ENCODE measurements at regions not wholly inside any gene's neighbourhood (a gene's known extent, or its start where the extent isn't known, plus 50 kb on each side); places are given as distances from the start of the nearest gene placed in this dataset.

- TF ChIP-seq CTCF (conservative IDR thresholded peaks at IDR 0.05; ENCODE audit: low read depth, low read length) (no peak), EZH2 (IDR thresholded peaks at IDR 0.05; ENCODE audit: borderline replicate concordance, low read depth, low read length, poor library complexity, severe bottlenecking) (no peak)
These were observed 305.8 kb downstream of the ETAA1 start for GRCh38 chr2:67702937-67703336.
